HCT116 (cell line): ENCODE measurements at regions not wholly inside any gene's neighbourhood (a gene's known extent, or its start where the extent isn't known, plus 50 kb on each side); places are given as distances from the start of the nearest gene placed in this dataset.

Source experiments
- ATAC-seq: fragments of 200-7000 bp; cut with Tn5 transposase; 2 replicates; pipeline ENCODE4 v1.9.1; 2020; ENCODE audit warnings: mild to moderate bottlenecking, moderate library complexity
- BruUV-seq: library from RNA; stranded (reverse); fragments of 400-500 nt; replicated peaks from 2 replicates; lab custom pipeline; 2021; lab: Mats Ljungman, UMichigan
- CTCF ChIA-PET: fragments of 300-600 bp; sonication (Branson Sonifier 250); formaldehyde crosslinking; loops from one replicate; lab custom pipeline; 2021; ENCODE audit warnings: antibody characterized with exemption; lab: Charles Lee
- POLR2A ChIA-PET: fragments of 300-600, 350-600 bp; sonication (Branson Sonifier 250); formaldehyde crosslinking; loops from one replicate; lab custom pipeline; 2021; ENCODE audit warnings: antibody characterized with exemption; lab: Charles Lee
- RAD21 ChIA-PET, 2 experiments: fragments of 300-600 bp; sonication (Branson Sonifier 250); formaldehyde crosslinking; loops; one replicate each; lab custom pipeline; 2023; ENCODE audit warnings: low total read pairs in 2 of 2; ENCODE audit not compliant: uncharacterized antibody in 2 of 2, unreplicated experiment in 2 of 2, low non-redundant PET in 1 of 2; lab: Charles Lee
- DNase-seq: peaks from one replicate; pipeline ENCODE4 v3.0.0-alpha.2; 2010; ENCODE audit warnings: low read depth, low spot score
- H2AFZ ChIP-seq: fragments of 200-600 bp; shearing (Covaris generic), sonication (generic); 2 replicates; pipeline ENCODE4 v1.6.1; 2017; ENCODE audit warnings: low read depth, mixed run types, mixed read lengths, antibody characterized with exemption, low read length; ENCODE audit not compliant: poor library complexity, severe bottlenecking
- H3K27ac ChIP-seq: 2 replicates; pipeline ENCODE4 v1.5.1; 2012; ENCODE audit warnings: low read depth, low read length
- H3K27me3 ChIP-seq: fragments of 200-600 bp; sonication (generic); 2 replicates; pipeline ENCODE4 v1.6.1; 2016; ENCODE audit warnings: mixed run types, low read length, mixed read lengths; ENCODE audit not compliant: insufficient read depth
- H3K36me3 ChIP-seq, 2 experiments: fragments of 200-500 bp in 1 of 2; fragments of 200-600 bp in 1 of 2; sonication (Bioruptor generic) in 1 of 2; sonication (generic) in 1 of 2; 2 replicates each; pipeline versions ENCODE4 v1.5.1 to v1.6.1; 2014 to 2016; ENCODE audit warnings: low read length in 2 of 2, inconsistent platforms in 1 of 2, mixed read lengths in 1 of 2, mixed run types in 1 of 2; ENCODE audit not compliant: insufficient read depth in 2 of 2, control insufficient read depth in 1 of 2
- H3K4me1 ChIP-seq, 2 experiments: fragments of 200-600 bp in 1 of 2; sonication (generic) in 1 of 2; 2 replicates each; pipeline versions ENCODE4 v1.5.1 to v1.6.1; 2012 to 2017; ENCODE audit warnings: low read length in 2 of 2, inconsistent platforms in 1 of 2, mild to moderate bottlenecking in 1 of 2, mixed read lengths in 1 of 2, mixed run types in 1 of 2, moderate library complexity in 1 of 2; ENCODE audit not compliant: insufficient read depth in 2 of 2, control insufficient read depth in 1 of 2
- H3K4me2 ChIP-seq: fragments of 200-600 bp; sonication (generic); 2 replicates; pipeline ENCODE4 v1.6.1; 2017; ENCODE audit warnings: mixed run types, low read length, mixed read lengths
- H3K4me3 ChIP-seq, 2 experiments: fragments of 200-600 bp in 1 of 2; sonication (generic) in 1 of 2; replicated peaks in 1 of 2; 2 replicates each; pipeline ENCODE4 v1.5.1; 2011 to 2016; ENCODE audit warnings: low read length in 2 of 2, control low read depth in 1 of 2, low read depth in 1 of 2, mild to moderate bottlenecking in 1 of 2, mixed read lengths in 1 of 2, mixed run types in 1 of 2
- H3K79me2 ChIP-seq: fragments of 200-600 bp; sonication (generic); 2 replicates; pipeline ENCODE4 v1.6.1; 2017; ENCODE audit warnings: mild to moderate bottlenecking, mixed run types, low read length, moderate library complexity, mixed read lengths; ENCODE audit not compliant: insufficient read depth
- H3K9ac ChIP-seq: fragments of 200-600 bp; sonication (generic); 2 replicates; pipeline ENCODE4 v1.6.1; 2016; ENCODE audit warnings: low read length, mixed read lengths
- H3K9me2 ChIP-seq: fragments of 200-600 bp; sonication (generic), shearing (Covaris generic); 2 replicates; pipeline ENCODE4 v1.6.1; 2017; ENCODE audit warnings: mixed run types, mild to moderate bottlenecking, moderate library complexity; ENCODE audit not compliant: insufficient read depth
- H3K9me3 ChIP-seq, 2 experiments: fragments of 200-500 bp in 1 of 2; fragments of 200-600 bp in 1 of 2; sonication (Bioruptor generic) in 1 of 2; sonication (generic) in 1 of 2; 2 replicates each; pipeline ENCODE4 v1.6.1; 2014 to 2017; ENCODE audit warnings: low read length in 2 of 2, mixed read lengths in 2 of 2, inconsistent platforms in 1 of 2, low read depth in 1 of 2, mild to moderate bottlenecking in 1 of 2, mixed run types in 1 of 2, moderate library complexity in 1 of 2; ENCODE audit not compliant: control insufficient read depth in 1 of 2, insufficient read depth in 1 of 2
- H4K20me1 ChIP-seq: fragments of 200-600 bp; sonication (generic), shearing (Covaris generic); 2 replicates; pipeline ENCODE4 v1.6.1; 2017; ENCODE audit warnings: mixed run types, mild to moderate bottlenecking, moderate library complexity; ENCODE audit not compliant: insufficient read depth
- CBX3 ChIP-seq: IDR thresholded peaks from 2 replicates; pipeline ENCODE4 v1.6.1; 2012; ENCODE audit warnings: low read depth
- CEBPB ChIP-seq: IDR thresholded peaks from 2 replicates; pipeline ENCODE4 v1.6.1; 2012; ENCODE audit warnings: low read depth
- ELF1 ChIP-seq: IDR thresholded peaks from 2 replicates; pipeline ENCODE4 v1.6.1; 2012; ENCODE audit warnings: low read depth, borderline replicate concordance
- JUND ChIP-seq: IDR thresholded peaks from 2 replicates; pipeline ENCODE4 v1.6.1; 2012
- POLR2A ChIP-seq: IDR thresholded peaks from 2 replicates; pipeline ENCODE4 v1.7.0; 2011; ENCODE audit warnings: borderline replicate concordance; ENCODE audit not compliant: insufficient read depth, insufficient read length; ENCODE audit errors: extremely low read depth
- RAD21 ChIP-seq: IDR thresholded peaks from 2 replicates; pipeline ENCODE4 v1.6.1; 2012; ENCODE audit warnings: low read depth, mild to moderate bottlenecking
- SP1 ChIP-seq: IDR thresholded peaks from 2 replicates; pipeline ENCODE4 v1.6.1; 2012; ENCODE audit warnings: low read depth
- TCF7L2 ChIP-seq: IDR thresholded peaks from 2 replicates; pipeline ENCODE4 v1.7.0; 2011; ENCODE audit warnings: borderline replicate concordance, inconsistent platforms; ENCODE audit not compliant: insufficient read depth, insufficient read length; ENCODE audit errors: extremely low read depth
- YY1 ChIP-seq: IDR thresholded peaks from 2 replicates; pipeline ENCODE4 v1.6.1; 2011; ENCODE audit warnings: low read length, low read depth, moderate library complexity, mild to moderate bottlenecking; ENCODE audit not compliant: insufficient replicate concordance; ENCODE audit errors: extremely low read depth
- ZFX ChIP-seq: fragments of 450-650 bp; IDR thresholded peaks from 2 replicates; pipeline ENCODE4 v1.6.1; 2017
- ZNF274 ChIP-seq: fragments of 200-500 bp; sonication (Bioruptor generic); IDR thresholded peaks from 2 replicates; pipeline ENCODE4 v1.6.1; 2014; ENCODE audit warnings: mild to moderate bottlenecking, low read depth, low read length, inconsistent platforms
- intact Hi-C: fragments of 100-400 bp; cut with micrococcal nuclease; formaldehyde crosslinking; loops from 2 replicates; pipeline ENCODE4 v1.10.0; 2022
- TF ChIP-seq, protein P1 (sequence below), 3 experiments: fragments of 200-600 bp in 1 of 3; sonication (generic) in 1 of 3; IDR thresholded peaks in 2 of 3; conservative IDR thresholded peaks in 1 of 3; 2 replicates each; pipeline ENCODE4 v1.5.1; 2012 to 2017; ENCODE audit warnings: low read depth in 2 of 3, low read length in 2 of 3, antibody characterized with exemption in 1 of 3, borderline replicate concordance in 1 of 3, control low read depth in 1 of 3, mild to moderate bottlenecking in 1 of 3, mixed read lengths in 1 of 3, mixed run types in 1 of 3, moderate library complexity in 1 of 3; ENCODE audit not compliant: insufficient read depth in 1 of 3
- TF ChIP-seq, protein P2 (sequence below): IDR thresholded peaks from 2 replicates; pipeline ENCODE4 v1.6.1; 2012; ENCODE audit warnings: low read depth
- TF ChIP-seq, protein P3 (sequence below): IDR thresholded peaks from 2 replicates; pipeline ENCODE4 v1.6.1; 2012

DNA sequence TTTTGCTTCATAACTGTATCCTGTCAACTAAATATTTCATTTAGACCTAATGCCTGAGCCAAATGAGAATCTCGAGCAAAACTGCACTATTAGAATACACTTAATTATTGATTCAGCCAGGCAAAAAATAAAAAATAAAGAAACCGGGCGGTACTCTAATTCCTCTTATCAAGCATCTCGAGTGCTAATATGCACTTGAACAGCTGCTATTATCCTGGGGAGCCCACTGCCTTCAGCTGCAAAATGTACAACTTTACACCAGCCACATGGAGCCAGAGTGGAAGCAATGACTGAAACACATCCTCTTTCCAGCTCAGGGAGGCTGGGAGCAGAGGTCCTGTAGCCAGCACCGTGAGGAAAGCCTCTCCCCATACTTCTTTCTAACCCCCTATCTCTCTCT, 390.0 kb upstream of the CADM1 start:
- Histone ChIP-seq H3K4me1 (no peaks in the 10 kb centered on the region), H3K79me2 (no peaks in the 10 kb centered on the region), H3K27ac (no peak overlapping the region), H3K4me3 (no peak overlapping the region), H3K9ac (no peak overlapping the region), H3K27me3 (no peaks in the 10 kb centered on the region), H3K4me2 (no peak overlapping the region), H4K20me1 (no peaks in the 10 kb centered on the region), H3K9me3 (peaks cover 0 to 16% of the 10 kb centered on the region in 2 experiments; a peak in 2 of 4 replicates), H3K36me3 (no peaks in the 10 kb centered on the region), H3K9me2 (no peaks in the 10 kb centered on the region), H2AFZ (no peak overlapping the region)
- TF ChIP-seq YY1: no peak
- no peak for TF ChIP-seq ELF1
- TF ChIP-seq ZNF274: no peak
- no peak for TF ChIP-seq POLR2A
- TF ChIP-seq RAD21: no peak
- TF ChIP-seq CBX3: no peak
- TF ChIP-seq, protein P1, sequence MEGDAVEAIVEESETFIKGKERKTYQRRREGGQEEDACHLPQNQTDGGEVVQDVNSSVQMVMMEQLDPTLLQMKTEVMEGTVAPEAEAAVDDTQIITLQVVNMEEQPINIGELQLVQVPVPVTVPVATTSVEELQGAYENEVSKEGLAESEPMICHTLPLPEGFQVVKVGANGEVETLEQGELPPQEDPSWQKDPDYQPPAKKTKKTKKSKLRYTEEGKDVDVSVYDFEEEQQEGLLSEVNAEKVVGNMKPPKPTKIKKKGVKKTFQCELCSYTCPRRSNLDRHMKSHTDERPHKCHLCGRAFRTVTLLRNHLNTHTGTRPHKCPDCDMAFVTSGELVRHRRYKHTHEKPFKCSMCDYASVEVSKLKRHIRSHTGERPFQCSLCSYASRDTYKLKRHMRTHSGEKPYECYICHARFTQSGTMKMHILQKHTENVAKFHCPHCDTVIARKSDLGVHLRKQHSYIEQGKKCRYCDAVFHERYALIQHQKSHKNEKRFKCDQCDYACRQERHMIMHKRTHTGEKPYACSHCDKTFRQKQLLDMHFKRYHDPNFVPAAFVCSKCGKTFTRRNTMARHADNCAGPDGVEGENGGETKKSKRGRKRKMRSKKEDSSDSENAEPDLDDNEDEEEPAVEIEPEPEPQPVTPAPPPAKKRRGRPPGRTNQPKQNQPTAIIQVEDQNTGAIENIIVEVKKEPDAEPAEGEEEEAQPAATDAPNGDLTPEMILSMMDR (IDR thresholded peaks at IDR 0.05 in 2 of 3, conservative IDR thresholded peaks at IDR 0.05 in 1 of 3; ENCODE audit: borderline replicate concordance in 1 of 3, insufficient read depth in 1 of 3, low read depth in 2 of 3, low read length in 2 of 3): no peak
- TF ChIP-seq CEBPB: no peak
- ChIA-PET POLR2A (no interaction called here), RAD21 (no interaction called here), CTCF (no interaction called here)
- no peak for DNase-seq
- no TSS peak for BruUV-seq
- no peak for ATAC-seq
- intact Hi-C loops: no loop called here

DNA sequence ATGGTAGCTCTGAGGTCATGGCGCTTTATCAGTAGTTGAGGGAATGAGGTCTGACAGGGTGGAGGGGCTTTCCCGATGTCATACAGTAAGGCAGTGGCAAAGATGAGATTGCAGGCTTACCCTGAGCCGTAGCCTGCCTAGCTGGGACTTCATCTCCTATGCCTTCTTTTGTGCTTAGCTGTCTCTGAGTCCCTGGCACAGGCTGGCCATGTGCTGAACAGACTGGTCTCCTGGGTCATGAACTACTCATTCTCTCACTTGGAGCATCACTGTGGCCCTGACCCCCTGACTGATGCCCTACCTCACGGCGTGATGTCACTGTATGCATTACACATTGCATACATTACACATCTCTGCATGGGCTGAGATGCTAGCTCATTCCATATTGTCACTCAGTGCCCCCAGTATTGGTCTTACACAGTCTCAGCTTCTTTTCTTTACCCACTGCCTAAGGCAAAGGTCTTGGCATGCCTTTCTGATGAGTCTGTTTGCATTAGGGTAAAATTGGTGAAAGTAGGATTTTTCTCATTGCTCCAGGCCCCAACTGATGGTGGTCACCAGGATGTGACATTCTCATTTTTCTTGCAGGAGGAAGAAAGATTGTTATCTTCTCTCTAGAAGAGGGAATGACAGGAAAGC, 389.4 kb upstream of the CADM1 start:
- H3K79me2 ChIP-seq: no peaks in the 10 kb centered on the region
- no peaks in the 10 kb centered on the region for H3K27me3 ChIP-seq
- peaks cover 0 to 16% of the 10 kb centered on the region in 2 experiments; a peak in 2 of 4 replicates for H3K9me3 ChIP-seq
- no peak overlapping the region for H3K4me3 ChIP-seq
- DNase-seq (no peak), ATAC-seq (no peak)
- H3K36me3 ChIP-seq: no peaks in the 10 kb centered on the region
- H3K4me2 ChIP-seq: no peak overlapping the region
- intact Hi-C loops: no loop called here
- H3K27ac ChIP-seq: no peak overlapping the region
- no peaks in the 10 kb centered on the region for H3K4me1 ChIP-seq
- no peak overlapping the region for H2AFZ ChIP-seq
- H3K9me2 ChIP-seq: no peaks in the 10 kb centered on the region
- ChIA-PET POLR2A (no interaction called here), RAD21 (no interaction called here), CTCF (no interaction called here)
- BruUV-seq: no TSS peak
- no peak overlapping the region for H3K9ac ChIP-seq
- no peaks in the 10 kb centered on the region for H4K20me1 ChIP-seq
- no peak for TF ChIP-seq YY1
- no peak for TF ChIP-seq TCF7L2
- TF ChIP-seq, protein P2, sequence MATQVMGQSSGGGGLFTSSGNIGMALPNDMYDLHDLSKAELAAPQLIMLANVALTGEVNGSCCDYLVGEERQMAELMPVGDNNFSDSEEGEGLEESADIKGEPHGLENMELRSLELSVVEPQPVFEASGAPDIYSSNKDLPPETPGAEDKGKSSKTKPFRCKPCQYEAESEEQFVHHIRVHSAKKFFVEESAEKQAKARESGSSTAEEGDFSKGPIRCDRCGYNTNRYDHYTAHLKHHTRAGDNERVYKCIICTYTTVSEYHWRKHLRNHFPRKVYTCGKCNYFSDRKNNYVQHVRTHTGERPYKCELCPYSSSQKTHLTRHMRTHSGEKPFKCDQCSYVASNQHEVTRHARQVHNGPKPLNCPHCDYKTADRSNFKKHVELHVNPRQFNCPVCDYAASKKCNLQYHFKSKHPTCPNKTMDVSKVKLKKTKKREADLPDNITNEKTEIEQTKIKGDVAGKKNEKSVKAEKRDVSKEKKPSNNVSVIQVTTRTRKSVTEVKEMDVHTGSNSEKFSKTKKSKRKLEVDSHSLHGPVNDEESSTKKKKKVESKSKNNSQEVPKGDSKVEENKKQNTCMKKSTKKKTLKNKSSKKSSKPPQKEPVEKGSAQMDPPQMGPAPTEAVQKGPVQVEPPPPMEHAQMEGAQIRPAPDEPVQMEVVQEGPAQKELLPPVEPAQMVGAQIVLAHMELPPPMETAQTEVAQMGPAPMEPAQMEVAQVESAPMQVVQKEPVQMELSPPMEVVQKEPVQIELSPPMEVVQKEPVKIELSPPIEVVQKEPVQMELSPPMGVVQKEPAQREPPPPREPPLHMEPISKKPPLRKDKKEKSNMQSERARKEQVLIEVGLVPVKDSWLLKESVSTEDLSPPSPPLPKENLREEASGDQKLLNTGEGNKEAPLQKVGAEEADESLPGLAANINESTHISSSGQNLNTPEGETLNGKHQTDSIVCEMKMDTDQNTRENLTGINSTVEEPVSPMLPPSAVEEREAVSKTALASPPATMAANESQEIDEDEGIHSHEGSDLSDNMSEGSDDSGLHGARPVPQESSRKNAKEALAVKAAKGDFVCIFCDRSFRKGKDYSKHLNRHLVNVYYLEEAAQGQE: no peak
- TF ChIP-seq JUND: no peak
- no peak for TF ChIP-seq ZNF274
- no peak for TF ChIP-seq ZFX
- TF ChIP-seq, protein P3, sequence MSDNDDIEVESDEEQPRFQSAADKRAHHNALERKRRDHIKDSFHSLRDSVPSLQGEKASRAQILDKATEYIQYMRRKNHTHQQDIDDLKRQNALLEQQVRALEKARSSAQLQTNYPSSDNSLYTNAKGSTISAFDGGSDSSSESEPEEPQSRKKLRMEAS: no peak
- TF ChIP-seq SP1: no peak
